HCT116 (cell line): ENCODE measurements at regions not wholly inside any gene's neighbourhood (a gene's known extent, or its start where the extent isn't known, plus 50 kb on each side); places are given as distances from the start of the nearest gene placed in this dataset.

Source experiments
- POLR2AphosphoS5 ChIP-seq: IDR thresholded peaks from 2 replicates; pipeline ENCODE4 v1.6.1; 2011; ENCODE audit warnings: mild to moderate bottlenecking, low read depth, low read length, moderate library complexity
- TF ChIP-seq, protein P1 (sequence below), 3 experiments: fragments of 200-600 bp in 1 of 3; sonication (generic) in 1 of 3; IDR thresholded peaks in 2 of 3; conservative IDR thresholded peaks in 1 of 3; 2 replicates each; pipeline ENCODE4 v1.5.1; 2012 to 2017; ENCODE audit warnings: low read depth in 2 of 3, low read length in 2 of 3, antibody characterized with exemption in 1 of 3, borderline replicate concordance in 1 of 3, control low read depth in 1 of 3, mild to moderate bottlenecking in 1 of 3, mixed read lengths in 1 of 3, mixed run types in 1 of 3, moderate library complexity in 1 of 3; ENCODE audit not compliant: insufficient read depth in 1 of 3

DNA sequence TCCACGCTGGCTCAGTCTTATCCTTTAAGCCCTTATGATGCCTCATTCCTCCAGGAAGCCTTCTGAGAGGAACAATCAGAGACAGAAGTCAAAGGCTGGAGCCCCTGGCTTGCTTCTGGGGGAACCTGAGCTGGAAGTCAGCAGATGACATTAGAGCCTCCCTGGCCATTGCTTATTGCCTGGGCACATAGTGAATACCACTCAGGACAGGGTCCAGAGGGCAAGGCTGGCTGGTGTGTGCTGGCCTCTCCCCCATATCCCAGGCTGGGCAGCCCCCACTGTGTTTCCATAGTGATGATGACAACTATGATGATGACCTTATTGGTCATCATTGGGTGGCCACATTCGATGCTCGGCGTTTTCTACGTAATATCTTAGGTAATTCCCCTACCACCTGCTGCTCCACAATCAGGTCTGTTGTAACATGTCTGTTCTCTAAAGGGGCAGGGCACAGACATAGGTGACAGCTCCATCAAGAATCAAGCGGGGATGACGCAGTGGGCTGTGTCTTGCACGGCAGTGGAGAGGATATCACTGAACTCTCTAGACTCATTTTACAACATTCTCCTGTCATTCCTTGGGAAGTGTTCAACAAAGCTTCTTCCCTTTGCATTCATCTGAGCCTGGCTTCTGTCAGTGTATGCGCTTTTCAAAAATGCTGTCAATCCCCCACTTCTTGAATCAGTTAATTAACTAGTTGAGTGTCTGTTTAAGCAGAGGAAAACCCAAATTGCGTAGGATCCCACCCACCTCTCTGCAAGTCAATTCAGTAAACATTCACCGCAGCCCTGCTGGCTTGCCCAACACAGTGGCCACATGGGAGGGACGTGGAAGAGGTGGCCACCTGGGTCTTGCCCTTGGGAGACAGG lies 89.4 kb upstream of the TSHZ3 start:
- TF ChIP-seq, protein P1, sequence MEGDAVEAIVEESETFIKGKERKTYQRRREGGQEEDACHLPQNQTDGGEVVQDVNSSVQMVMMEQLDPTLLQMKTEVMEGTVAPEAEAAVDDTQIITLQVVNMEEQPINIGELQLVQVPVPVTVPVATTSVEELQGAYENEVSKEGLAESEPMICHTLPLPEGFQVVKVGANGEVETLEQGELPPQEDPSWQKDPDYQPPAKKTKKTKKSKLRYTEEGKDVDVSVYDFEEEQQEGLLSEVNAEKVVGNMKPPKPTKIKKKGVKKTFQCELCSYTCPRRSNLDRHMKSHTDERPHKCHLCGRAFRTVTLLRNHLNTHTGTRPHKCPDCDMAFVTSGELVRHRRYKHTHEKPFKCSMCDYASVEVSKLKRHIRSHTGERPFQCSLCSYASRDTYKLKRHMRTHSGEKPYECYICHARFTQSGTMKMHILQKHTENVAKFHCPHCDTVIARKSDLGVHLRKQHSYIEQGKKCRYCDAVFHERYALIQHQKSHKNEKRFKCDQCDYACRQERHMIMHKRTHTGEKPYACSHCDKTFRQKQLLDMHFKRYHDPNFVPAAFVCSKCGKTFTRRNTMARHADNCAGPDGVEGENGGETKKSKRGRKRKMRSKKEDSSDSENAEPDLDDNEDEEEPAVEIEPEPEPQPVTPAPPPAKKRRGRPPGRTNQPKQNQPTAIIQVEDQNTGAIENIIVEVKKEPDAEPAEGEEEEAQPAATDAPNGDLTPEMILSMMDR (IDR thresholded peaks at IDR 0.05 in 2 of 3, conservative IDR thresholded peaks at IDR 0.05 in 1 of 3; ENCODE audit: borderline replicate concordance in 1 of 3, insufficient read depth in 1 of 3, low read depth in 2 of 3, low read length in 2 of 3): no peak
- TF ChIP-seq POLR2AphosphoS5: no peak
